ENCODE measurements at regions not wholly inside any gene's neighbourhood (a gene's known extent, or its start where the extent isn't known, plus 50 kb on each side); places are given as distances from the start of the nearest gene placed in this dataset.

DNA sequence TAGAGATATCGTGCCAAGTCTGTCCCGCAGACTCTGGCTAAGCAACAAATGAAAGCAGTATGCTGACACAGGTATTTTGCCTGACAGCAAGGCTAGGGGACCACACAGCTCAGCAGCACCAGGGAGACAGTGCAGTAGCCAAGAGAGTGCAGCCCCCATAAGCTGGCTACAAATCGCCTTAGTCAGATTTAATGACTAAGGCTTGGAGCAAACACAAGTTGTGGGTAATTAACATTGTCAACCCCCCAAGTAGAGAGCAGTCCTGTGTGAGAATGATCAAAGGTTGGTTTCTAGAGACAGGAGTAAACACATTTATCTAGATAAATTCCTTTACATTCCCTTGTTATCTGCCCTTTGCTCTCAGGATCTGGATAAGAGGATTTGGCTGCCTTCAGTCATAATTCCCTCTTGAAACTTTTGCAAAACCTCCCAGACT lies 1434.5 kb upstream of the CDH6 start:
- TF ChIP-seq POLR2AphosphoS5 (IDR thresholded peaks at IDR 0.05; ENCODE audit: low read depth) (no peak), SPI1 (IDR thresholded peaks at IDR 0.05; ENCODE audit: borderline replicate concordance, low read depth) (no peak)
- TF ChIP-seq, protein P1, sequence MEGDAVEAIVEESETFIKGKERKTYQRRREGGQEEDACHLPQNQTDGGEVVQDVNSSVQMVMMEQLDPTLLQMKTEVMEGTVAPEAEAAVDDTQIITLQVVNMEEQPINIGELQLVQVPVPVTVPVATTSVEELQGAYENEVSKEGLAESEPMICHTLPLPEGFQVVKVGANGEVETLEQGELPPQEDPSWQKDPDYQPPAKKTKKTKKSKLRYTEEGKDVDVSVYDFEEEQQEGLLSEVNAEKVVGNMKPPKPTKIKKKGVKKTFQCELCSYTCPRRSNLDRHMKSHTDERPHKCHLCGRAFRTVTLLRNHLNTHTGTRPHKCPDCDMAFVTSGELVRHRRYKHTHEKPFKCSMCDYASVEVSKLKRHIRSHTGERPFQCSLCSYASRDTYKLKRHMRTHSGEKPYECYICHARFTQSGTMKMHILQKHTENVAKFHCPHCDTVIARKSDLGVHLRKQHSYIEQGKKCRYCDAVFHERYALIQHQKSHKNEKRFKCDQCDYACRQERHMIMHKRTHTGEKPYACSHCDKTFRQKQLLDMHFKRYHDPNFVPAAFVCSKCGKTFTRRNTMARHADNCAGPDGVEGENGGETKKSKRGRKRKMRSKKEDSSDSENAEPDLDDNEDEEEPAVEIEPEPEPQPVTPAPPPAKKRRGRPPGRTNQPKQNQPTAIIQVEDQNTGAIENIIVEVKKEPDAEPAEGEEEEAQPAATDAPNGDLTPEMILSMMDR (IDR thresholded peaks at IDR 0.05; ENCODE audit: insufficient read depth, low read length): no peak
- TF ChIP-seq, protein P2, sequence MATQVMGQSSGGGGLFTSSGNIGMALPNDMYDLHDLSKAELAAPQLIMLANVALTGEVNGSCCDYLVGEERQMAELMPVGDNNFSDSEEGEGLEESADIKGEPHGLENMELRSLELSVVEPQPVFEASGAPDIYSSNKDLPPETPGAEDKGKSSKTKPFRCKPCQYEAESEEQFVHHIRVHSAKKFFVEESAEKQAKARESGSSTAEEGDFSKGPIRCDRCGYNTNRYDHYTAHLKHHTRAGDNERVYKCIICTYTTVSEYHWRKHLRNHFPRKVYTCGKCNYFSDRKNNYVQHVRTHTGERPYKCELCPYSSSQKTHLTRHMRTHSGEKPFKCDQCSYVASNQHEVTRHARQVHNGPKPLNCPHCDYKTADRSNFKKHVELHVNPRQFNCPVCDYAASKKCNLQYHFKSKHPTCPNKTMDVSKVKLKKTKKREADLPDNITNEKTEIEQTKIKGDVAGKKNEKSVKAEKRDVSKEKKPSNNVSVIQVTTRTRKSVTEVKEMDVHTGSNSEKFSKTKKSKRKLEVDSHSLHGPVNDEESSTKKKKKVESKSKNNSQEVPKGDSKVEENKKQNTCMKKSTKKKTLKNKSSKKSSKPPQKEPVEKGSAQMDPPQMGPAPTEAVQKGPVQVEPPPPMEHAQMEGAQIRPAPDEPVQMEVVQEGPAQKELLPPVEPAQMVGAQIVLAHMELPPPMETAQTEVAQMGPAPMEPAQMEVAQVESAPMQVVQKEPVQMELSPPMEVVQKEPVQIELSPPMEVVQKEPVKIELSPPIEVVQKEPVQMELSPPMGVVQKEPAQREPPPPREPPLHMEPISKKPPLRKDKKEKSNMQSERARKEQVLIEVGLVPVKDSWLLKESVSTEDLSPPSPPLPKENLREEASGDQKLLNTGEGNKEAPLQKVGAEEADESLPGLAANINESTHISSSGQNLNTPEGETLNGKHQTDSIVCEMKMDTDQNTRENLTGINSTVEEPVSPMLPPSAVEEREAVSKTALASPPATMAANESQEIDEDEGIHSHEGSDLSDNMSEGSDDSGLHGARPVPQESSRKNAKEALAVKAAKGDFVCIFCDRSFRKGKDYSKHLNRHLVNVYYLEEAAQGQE (IDR thresholded peaks at IDR 0.05; ENCODE audit: insufficient replicate concordance, low read depth): no peak

All from HL-60 (cell line).